Activated B cell treated with CpG ODN at 0.5 μM for 24 hours (primary cell): ENCODE measurements at regions not wholly inside any gene's neighbourhood (a gene's known extent, or its start where the extent isn't known, plus 50 kb on each side); places are given as distances from the start of the nearest gene placed in this dataset.
"Not testable (repeated sequence)": the region's sequence is repeated elsewhere in the genome, so short reads cannot be mapped to it uniquely, and the experiment has no call there.

Experiments used
- ATAC-seq: fragments of 200-7000 bp; cut with Tn5 transposase; one replicate; pipeline ENCODE4 v1.10.0; 2021; ENCODE audit warnings: low read depth, mild to moderate bottlenecking, moderate library complexity
- CTCF ChIA-PET: fragments of 350-600 bp; sonication (Branson Sonifier 250); formaldehyde crosslinking; loops from one replicate; lab custom pipeline; 2021; ENCODE audit warnings: antibody characterized with exemption; lab: Charles Lee
- POLR2A ChIA-PET: fragments of 350-600 bp; sonication (Branson Sonifier 250); formaldehyde crosslinking; loops from one replicate; lab custom pipeline; 2021; ENCODE audit warnings: antibody characterized with exemption; lab: Charles Lee
- DNase-seq: peaks from one replicate; pipeline ENCODE4 v3.0.0; 2022
- H3K27ac Mint-ChIP-seq: one replicate; pipeline ENCODE4 v1.8.0; 2020; ENCODE audit warnings: mixed read lengths
- H3K27me3 Mint-ChIP-seq: one replicate; pipeline ENCODE4 v1.8.0; 2021; ENCODE audit warnings: mixed read lengths
- H3K36me3 Mint-ChIP-seq: one replicate; pipeline ENCODE4 v1.8.0; 2021; ENCODE audit warnings: low read depth, mixed read lengths
- H3K4me1 Mint-ChIP-seq: one replicate; pipeline ENCODE4 v1.8.0; 2021; ENCODE audit warnings: mixed read lengths
- H3K4me3 Mint-ChIP-seq: one replicate; pipeline ENCODE4 v1.8.0; 2020; ENCODE audit warnings: mild to moderate bottlenecking, mixed read lengths
- H3K9me3 Mint-ChIP-seq: one replicate; pipeline ENCODE4 v1.8.0; 2020; ENCODE audit warnings: mixed read lengths
- intact Hi-C: fragments of 100-400 bp; cut with micrococcal nuclease; formaldehyde crosslinking; loops from one replicate; pipeline ENCODE4 v1.15.1; 2024
- TF ChIP-seq, protein P1 (sequence below): fragments of 200-600 bp; IDR thresholded peaks from one replicate; pipeline ENCODE4 v1.8.0; 2022; ENCODE audit warnings: antibody characterized with exemption, mild to moderate bottlenecking

DNA sequence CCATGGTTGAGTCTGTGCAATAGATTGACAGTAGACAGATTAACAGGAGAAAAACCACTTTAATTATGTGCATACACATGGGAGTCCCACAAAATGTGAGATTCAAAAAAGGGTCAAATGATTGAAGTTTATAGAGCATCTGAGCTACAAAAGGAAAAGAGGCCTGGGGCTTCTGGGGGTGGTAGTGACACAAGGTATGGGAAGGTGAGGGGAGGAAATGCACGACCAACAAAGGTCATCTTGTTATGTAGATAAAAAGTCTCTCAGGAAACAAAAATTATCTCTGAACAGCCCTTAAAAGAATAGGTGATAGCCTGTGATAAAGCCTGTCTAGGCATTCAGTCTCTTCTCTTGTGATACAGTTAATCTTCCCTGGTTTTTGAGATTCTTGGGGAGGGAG lies 141.7 kb downstream of the SEC23IP start:
- H3K4me1 Mint-ChIP-seq = no peaks in the 10 kb centered on the region
- intact Hi-C loops = no loop called here
- ATAC-seq (no peak), DNase-seq (no peak)
- H3K27me3 Mint-ChIP-seq = peaks cover 5% of the 10 kb centered on the region
- H3K4me3 Mint-ChIP-seq = no peak overlapping the region
- H3K9me3 Mint-ChIP-seq = no peaks in the 10 kb centered on the region
- TF ChIP-seq, protein P1, sequence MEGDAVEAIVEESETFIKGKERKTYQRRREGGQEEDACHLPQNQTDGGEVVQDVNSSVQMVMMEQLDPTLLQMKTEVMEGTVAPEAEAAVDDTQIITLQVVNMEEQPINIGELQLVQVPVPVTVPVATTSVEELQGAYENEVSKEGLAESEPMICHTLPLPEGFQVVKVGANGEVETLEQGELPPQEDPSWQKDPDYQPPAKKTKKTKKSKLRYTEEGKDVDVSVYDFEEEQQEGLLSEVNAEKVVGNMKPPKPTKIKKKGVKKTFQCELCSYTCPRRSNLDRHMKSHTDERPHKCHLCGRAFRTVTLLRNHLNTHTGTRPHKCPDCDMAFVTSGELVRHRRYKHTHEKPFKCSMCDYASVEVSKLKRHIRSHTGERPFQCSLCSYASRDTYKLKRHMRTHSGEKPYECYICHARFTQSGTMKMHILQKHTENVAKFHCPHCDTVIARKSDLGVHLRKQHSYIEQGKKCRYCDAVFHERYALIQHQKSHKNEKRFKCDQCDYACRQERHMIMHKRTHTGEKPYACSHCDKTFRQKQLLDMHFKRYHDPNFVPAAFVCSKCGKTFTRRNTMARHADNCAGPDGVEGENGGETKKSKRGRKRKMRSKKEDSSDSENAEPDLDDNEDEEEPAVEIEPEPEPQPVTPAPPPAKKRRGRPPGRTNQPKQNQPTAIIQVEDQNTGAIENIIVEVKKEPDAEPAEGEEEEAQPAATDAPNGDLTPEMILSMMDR = no peak
- H3K36me3 Mint-ChIP-seq = no peaks in the 10 kb centered on the region
- CTCF ChIA-PET = no interaction called here
- POLR2A ChIA-PET = no interaction called here
- no peak overlapping the region for H3K27ac Mint-ChIP-seq

DNA sequence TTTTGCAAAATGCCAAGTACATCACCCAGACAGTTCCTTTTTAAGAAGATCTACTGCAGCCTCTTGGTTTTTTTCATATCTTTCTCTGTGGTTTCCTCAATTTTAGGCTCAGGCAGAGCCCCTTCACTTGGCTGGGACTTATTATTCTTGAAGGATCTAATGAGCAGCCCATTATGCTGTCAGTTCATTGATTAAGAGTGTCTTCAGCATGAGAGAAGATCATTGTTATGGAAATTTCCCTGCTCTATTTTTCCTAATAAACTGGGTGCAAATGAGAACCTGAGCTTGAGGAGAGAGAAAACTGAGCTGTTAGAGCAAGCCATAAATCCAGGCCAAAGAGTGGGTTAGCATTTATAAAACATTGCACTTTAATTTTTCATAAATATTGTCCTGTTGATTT lies 146.5 kb downstream of the SEC23IP start:
- Mint-ChIP-seq H3K9me3 (no peaks in the 10 kb centered on the region), H3K27ac (no peak overlapping the region), H3K36me3 (no peaks in the 10 kb centered on the region), H3K4me3 (no peak overlapping the region), H3K27me3 (peaks cover 5% of the 10 kb centered on the region), H3K4me1 (no peaks in the 10 kb centered on the region)
- CTCF ChIA-PET = no interaction called here
- POLR2A ChIA-PET = no interaction called here
- DNase-seq (no peak), ATAC-seq (no peak)
- TF ChIP-seq, protein P1 = no peak
- intact Hi-C loops = no loop called here

DNA sequence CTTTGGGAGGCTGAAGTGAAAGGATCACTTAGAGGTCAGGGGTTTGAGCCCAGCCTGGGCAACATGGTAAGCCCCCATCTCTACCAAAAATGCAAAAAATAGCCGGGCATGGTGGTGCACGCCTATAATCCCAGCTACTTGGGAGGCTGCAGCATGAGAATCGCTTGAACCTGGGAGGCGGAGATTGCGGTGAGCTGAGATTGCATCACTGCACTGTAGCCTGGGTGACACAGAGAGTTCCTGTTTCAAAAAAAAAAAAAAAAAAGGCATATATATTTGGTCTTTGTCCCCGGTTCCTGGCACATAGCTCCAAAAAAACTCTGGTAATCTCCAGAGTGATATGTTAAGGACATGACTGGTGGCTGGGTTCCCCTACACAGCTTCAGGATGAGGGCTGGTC lies 147.3 kb downstream of the SEC23IP start:
- H3K4me1 Mint-ChIP-seq = no peaks in the 10 kb centered on the region
- ChIA-PET CTCF (no interaction called here), POLR2A (no interaction called here)
- no peak overlapping the region for H3K27ac Mint-ChIP-seq
- H3K4me3 Mint-ChIP-seq = no peak overlapping the region
- DNase-seq = no peak
- ATAC-seq = no peak
- no peaks in the 10 kb centered on the region for H3K36me3 Mint-ChIP-seq
- H3K27me3 Mint-ChIP-seq = peaks cover 3% of the 10 kb centered on the region
- TF ChIP-seq, protein P1 = no peak
- intact Hi-C loops = loop anchor here (5.0 kb wide), 1 partner anchor 1053 kb away; no protein-coding TSS in a partner anchor
- H3K9me3 Mint-ChIP-seq = no peaks in the 10 kb centered on the region

DNA sequence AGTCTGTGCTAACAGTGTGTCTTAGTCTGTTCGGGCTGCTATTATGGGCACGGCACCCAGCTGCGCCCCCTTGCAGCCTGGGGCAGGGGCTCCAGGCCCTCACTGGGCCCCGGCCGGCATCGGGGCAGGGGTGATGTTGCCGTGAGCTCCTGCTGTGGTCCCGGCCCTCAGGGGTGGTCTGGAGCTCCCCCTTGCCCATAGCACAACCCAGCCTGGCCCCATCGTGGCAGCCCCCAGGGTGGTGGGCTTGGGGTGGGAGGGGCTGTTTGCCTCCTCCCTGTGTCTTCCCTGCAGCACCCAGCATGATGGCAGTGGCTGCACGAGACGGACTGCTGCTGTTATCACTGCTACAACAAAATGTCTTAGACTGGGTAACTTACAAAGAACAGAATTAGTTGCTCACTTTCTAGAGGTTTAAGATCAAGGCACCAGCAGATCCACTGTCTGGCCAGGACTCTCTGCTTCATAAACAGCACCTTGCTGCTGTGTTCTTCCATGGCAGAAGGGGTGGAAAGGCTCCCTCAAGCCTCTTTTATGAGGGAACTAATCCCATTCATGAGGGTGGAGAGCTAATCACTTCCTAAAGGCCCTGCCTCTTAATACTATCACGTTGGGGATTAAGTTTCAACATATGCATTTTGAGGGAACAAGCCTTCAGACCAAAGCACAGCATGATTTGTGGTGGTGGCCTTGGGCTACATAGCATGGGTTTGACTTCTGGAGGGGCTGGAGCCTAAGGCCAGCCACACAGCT lies 149.5 kb downstream of the SEC23IP start:
- ChIA-PET POLR2A (no interaction called here), CTCF (no interaction called here)
- Mint-ChIP-seq H3K4me1 (no peaks in the 10 kb centered on the region), H3K36me3 (no peaks in the 10 kb centered on the region), H3K27ac (no peak overlapping the region), H3K27me3 (no peaks in the 10 kb centered on the region), H3K4me3 (no peak overlapping the region), H3K9me3 (no peaks in the 10 kb centered on the region)
- intact Hi-C loops = loop anchor here (5.0 kb wide), 1 partner anchor 1055 kb away; no protein-coding TSS in a partner anchor
- ATAC-seq (no peak), DNase-seq (no peak)
- TF ChIP-seq, protein P1 = no peak

DNA sequence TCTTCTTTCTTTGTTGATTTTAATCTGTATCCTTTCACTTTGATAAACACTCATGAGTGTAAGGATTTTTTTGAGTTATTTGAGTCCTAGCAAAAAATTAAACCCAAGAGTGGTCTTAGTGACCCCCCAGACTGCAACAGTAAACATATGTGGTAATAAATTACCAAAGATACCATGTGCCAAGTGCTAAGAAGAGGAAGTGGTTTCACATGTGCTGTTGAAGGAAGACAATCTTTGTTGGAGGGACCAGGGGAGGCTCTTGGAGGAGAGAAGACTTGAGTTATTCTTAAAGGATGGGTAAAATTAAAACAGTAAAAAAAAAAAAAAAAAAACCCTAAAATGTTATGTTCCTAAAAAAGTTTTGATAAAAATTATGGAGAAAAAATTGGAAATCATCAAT lies 150.2 kb downstream of the SEC23IP start:
- Mint-ChIP-seq H3K27ac (no peak overlapping the region), H3K27me3 (no peaks in the 10 kb centered on the region), H3K4me3 (no peak overlapping the region), H3K9me3 (no peaks in the 10 kb centered on the region), H3K36me3 (no peaks in the 10 kb centered on the region), H3K4me1 (no peaks in the 10 kb centered on the region)
- ChIA-PET CTCF (no interaction called here), POLR2A (no interaction called here)
- no peak for DNase-seq
- no peak for ATAC-seq
- TF ChIP-seq, protein P1 = no peak
- intact Hi-C loops = loop anchor here (5.0 kb wide), 1 partner anchor 1055 kb away; no protein-coding TSS in a partner anchor

DNA sequence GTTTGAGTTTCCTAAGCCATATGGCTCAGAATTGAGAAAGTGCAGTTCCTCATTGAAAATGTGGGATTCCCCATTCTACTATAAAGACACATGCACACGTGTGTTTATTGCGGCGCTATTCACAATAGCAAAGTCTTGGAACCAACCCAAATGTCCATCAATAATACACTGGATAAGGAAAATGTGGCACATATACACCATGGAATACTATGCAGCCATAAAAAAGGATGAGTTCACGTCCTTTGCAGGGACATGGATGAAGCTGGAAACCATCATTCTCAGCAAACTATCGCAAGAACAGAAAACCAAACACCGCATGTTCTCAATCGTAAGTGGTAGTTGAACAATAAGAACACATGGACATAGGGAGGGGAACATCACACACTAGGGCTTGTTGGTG lies 154.8 kb downstream of the SEC23IP start:
- H3K27ac Mint-ChIP-seq, intact Hi-C loops, POLR2A ChIA-PET, ATAC-seq, DNase-seq, H3K27me3 Mint-ChIP-seq, H3K9me3 Mint-ChIP-seq, H3K36me3 Mint-ChIP-seq, H3K4me1 Mint-ChIP-seq, CTCF ChIA-PET, H3K4me3 Mint-ChIP-seq: not testable (repeated sequence)
